HUDEP-2 (cell line): ENCODE measurements at regions not wholly inside any gene's neighbourhood (a gene's known extent, or its start where the extent isn't known, plus 50 kb on each side); places are given as distances from the start of the nearest gene placed in this dataset.
"Not testable (repeated sequence)": the region's sequence is repeated elsewhere in the genome, so short reads cannot be mapped to it uniquely, and the experiment has no call there.

Source experiments
- DNase-seq, 76 experiments: peaks; one replicate each; lab custom pipeline; 2025; ENCODE audit not compliant: unreplicated experiment in 76 of 76; lab: John Stamatoyannopoulos, UW

- no peak for DNase-seq
These were observed 498.5 kb upstream of the TYRP1 start for GRCh38 chr9:12194731-12195130.

GRCh38 chr9:12195456-12195855 is 497.7 kb upstream of the TYRP1 start:
- no peak for DNase-seq

DNA sequence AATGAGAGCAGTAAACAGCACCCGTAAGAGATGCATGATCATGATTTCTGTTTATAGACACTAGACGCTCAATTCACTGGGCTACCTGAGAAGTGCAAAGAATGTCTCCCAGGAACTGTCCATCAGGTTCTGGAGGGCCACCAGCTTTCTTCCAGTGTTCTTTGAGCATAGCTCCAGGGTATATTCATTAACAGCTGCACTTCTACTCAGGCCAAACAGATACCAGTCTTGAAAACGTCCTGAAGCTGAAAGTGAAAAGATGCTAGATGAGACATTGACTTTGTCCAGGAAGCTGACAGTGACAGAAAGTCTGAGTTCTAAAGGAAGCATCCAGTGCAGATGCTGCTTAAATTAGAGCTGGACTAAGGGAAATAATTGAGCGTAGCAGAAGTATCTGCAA is 488.7 kb upstream of the TYRP1 start:
- DNase-seq: no peak

GRCh38 chr9:12212860-12213259 is 480.3 kb upstream of the TYRP1 start:
- no peak for DNase-seq

- DNase-seq: no peak
These were observed 471.7 kb upstream of the TYRP1 start for GRCh38 chr9:12221470-12221869.

DNA sequence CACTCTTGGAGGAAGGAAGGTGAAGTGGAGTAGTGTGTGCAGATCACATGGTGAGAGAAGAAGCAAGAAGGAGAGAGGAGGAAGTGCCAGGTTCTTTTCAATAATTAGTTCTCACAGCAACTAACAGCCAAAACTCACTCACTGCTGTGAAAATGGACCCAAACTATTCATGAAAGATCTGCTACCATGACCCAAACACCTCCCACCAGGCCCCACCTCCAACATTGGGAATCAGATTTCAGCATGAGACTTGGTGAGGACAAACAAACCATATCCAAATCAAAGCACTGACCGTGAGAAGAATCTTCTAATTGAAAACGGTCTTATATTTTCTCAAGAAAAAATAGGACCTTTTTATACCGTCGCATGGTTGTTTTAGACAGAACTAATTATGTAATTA is 468.7 kb upstream of the TYRP1 start:
- no peak for DNase-seq

GRCh38 chr9:12230708-12231107 is 462.5 kb upstream of the TYRP1 start:
- no peak for DNase-seq

- DNase-seq: no peak
These were observed 461.4 kb upstream of the TYRP1 start for GRCh38 chr9:12231832-12232231.

DNA sequence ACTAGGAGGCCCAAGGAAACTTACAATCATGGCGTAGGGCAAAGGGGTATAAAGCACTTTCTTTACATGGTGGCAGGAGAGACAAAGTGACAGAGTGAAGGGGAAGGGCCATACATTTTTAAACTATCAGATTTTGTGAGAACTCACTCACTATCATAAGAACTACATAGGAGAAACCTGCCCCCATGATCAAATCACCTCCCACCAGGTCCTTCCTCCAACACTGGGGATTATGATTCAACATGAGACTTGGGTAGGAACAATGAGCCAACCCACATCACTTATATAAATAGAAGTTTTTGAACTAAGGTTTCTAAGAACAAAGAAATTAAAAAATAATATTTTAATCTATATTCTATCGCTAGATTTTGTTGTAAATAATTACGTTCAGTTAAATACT is 460.3 kb upstream of the TYRP1 start:
- no peak for DNase-seq

DNA sequence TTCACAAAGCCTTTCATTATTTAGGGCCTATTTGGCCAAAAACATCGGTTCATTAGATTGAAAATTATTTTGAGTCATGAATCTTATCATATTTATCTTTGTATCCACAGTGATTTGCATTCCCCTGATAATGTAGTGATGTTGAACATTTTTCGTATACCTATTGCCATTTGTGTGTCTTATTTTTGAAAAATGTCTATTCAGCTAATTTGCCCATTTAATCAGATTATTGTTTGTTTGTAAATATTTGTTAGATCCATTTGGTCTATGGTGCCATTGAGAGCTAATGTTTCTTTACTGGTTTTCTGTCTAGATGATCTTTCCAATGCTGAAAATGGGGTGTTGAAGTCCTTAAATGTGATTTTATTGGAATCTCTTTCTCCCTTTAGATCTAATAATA is 439.2 kb upstream of the TYRP1 start:
- DNase-seq: no peak

DNA sequence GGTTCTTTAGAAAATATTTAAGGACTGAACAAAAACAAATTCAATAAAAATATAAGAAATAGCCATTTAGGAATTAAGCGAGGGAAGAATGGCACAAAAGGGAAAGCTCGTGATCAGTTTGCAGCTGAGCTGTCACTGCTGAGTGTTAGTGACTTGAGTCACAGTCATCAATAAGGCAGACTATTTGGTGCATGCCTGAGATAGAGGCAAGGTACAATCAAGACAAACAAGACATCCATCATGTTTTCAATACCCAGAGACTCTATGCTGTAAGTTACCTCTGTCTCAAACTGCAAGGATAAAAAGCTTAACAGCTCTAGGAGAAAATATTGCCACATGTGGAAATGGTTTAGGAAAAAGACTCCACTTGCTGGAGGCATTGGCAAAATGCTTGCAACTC is 426.4 kb upstream of the TYRP1 start:
- DNase-seq: no peak

DNA sequence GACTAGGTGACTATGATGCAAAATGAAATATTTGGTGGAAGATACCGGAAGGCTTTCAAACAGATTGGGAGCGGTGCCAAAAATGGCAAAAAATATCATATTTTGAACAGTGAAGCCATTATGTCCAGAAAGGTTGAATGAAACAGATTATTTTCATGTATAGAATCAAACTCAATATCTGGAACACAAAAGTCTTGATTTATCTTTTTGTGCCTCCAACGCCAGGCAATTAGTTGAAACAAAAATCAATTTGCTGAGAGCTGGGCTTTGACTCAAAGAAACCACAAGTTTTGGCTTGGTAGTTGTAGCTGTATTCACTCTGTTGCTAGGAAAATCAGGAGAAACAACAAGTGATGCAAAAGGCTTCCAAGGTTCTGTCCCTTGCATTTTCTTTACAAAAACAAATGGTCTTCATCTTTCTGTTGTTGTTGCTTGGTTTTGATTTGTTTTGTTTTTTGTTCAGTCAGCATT is 421.7 kb upstream of the TYRP1 start:
- no peak for DNase-seq

GRCh38 chr9:12272471-12273120 is 420.6 kb upstream of the TYRP1 start:
- DNase-seq: no peak

GRCh38 chr9:12274577-12274976 is 418.6 kb upstream of the TYRP1 start:
- DNase-seq: no peak

DNA sequence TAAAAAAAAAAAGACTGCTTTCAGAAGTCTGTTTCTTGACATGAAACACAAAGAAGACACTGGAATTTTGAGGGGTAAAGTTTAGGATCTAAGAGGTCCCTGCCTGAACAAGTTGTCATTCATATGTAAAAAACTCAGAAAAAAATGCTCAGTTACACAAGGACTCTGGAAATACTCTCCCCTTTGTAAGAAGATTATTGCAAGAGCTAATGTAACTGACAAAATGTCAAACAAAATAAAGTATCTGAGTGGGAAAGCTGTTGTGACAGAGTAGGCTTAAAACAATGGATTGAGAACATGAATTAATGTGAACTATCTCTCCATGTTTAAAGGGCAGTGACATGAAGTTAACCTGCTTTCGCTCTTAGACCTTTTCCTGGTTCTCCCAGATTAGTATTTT is 416.7 kb upstream of the TYRP1 start:
- no peak for DNase-seq

DNA sequence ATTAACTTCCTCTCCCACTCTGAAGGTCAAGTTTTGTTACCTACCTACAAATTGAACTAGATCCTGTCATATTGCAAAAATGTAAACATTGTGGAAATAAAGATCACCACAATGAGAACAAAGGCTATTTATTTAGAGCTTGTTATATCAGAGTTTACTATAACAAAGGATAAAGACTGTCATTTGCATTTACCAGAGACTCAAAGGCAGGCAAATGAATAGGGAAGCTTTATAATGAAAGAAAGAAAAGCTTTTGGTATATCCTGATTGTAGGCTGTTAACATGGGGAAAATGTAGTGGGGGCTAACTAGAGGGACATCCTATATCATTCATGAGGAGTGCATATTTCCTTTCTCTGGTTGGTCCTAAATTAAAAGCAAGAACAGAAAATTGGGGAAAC is 403.5 kb upstream of the TYRP1 start:
- DNase-seq: no peak

DNA sequence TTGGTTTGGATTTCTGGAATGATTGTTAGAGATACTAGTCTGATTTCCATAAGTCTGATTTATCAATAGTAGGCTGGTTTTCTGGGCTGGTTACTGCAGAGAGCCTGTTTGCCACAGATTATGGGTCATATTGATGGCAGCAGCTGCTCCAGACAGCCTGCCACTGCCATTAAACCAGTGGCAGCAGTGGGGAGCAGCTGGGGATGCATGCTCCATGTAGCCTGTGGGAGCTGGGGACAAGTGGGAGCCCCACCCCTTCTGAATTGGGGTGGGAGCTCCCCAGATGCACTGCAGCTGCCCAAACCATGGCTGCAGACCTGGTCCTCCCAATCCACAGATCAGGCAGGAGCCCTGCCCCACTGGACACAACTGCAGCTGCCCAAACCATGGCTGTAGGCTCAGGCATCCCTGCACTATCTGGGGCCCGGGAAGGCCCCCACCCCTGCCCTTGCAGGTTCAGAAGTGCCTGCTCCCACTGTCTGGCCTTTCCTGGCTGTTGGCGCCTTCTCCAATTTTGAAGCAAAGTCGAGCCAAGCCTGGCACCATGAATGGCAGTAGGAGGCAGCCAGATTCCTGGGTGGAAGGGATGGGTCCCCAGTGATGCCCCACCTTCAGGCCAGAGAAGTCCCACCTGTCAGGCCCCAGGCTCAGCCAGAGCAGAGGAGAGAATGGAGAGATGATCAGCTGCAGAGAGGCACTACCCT is 402.9 kb upstream of the TYRP1 start:
- no peak for DNase-seq

DNA sequence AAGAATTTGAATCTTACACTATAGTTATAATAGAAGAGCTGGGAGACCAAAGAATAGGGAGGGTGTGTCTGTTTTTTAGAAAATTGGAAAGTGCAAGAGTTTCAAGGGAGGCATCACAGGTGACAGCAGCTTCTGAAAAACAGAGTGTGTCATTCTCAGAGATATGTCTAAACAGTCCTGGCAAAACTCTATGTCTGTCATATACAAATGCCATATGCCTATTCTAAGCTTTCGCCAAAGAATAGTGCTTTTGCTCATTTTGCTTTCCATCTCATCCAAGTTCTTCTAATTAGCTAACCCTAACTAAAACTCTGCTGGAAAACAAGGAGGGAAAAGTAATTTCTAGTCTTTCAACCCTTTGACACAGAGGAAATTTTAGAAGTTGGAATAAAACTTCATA is 388.0 kb upstream of the TYRP1 start:
- no peak for DNase-seq

DNA sequence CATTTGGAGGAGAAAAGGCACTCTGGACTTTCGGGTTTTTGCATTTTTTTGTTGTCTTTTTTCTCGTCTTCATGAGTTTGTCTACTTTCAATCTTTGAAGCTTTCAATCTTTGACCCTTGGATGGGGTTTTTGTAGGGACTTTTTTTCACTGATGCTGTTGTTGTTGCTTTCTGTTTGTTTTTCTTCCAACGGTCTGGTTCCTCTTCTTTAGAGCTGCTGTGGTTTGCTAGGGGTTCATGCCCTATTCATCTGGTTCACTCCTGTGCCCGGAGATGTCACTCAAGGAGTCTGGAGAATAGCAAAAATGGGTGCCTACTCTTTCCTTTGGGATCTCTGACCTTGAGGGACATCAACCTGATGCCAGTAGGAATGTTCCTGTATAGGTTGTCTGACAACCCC is 378.6 kb upstream of the TYRP1 start:
- DNase-seq: no peak

DNA sequence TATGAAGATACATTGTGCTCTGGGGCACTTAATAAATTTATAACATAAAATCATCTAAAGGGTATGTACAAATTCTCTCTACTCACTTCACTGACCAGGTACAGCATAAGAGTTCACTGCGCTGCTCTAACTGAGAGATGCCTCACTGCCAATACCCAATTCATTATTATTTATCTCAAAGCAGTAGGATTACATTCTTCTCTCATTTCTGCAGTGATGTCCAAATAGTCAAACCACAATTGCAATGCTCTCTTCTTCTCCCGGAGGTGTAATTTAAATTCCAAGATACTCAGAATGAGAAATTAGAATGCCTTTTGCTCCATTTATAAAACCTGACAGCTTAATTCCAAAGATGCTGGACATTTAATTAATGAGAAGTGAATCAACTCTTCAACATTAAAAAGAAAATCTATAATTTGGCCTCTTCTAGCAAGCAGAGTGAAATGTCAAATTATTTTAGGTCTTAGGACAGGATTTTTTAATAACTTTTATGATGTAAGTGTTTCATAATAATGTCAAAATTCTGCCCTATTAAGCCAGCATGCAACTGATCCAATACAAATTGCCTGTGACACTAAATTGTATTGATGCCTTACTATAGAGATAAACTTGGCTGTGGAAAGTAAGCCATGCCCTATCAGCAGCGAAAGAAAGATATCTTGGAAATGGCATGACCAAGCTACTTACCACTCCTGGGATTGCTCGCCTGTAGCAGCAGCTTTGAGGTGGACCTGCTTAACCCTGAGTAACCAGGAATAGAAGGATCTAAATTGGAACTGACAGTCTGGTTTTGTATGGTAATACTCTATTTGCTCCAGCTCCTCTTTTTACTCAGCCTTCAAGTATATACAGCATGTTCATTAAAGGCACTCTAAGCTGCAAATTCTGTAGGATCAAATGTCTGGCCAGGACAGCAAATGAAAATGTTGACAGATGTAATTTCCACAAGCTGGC is 374.2 kb upstream of the TYRP1 start:
- DNase-seq: no peak

- DNase-seq: no peak
These were observed 363.6 kb upstream of the TYRP1 start for GRCh38 chr9:12329623-12329985.

DNA sequence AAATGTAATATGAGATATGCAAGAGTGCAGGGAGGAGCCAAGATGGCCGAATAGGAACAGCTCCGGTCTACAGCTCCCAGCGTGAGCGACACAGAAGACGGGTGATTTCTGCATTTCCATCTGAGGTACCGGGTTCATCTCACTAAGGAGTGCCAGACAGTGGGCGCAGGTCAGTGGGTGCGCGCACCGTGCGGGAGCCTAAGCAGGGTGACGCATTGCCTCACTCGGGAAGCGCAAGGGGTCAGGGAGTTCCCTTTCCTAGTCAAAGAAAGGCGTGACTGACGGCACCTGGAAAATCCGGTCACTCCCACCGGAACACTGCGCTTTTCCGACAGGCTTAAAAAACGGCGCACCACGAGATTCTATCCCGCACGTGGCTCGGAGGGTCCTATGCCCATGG is 359.2 kb upstream of the TYRP1 start:
- not testable (repeated sequence) for DNase-seq
